PC-3 (cell line): ENCODE measurements at regions not wholly inside any gene's neighbourhood (a gene's known extent, or its start where the extent isn't known, plus 50 kb on each side); places are given as distances from the start of the nearest gene placed in this dataset.

ENCODE experiments used
- ATAC-seq: fragments of 200-7000 bp; cut with Tn5 transposase; 2 replicates; pipeline ENCODE4 v1.9.1; 2020; ENCODE audit warnings: mild to moderate bottlenecking, moderate library complexity
- BruUV-seq: library from RNA; stranded (reverse); fragments of 400-500 nt; replicated peaks from 2 replicates; lab custom pipeline; 2021; lab: Mats Ljungman, UMichigan
- CTCF ChIA-PET: fragments of 300-600 bp; sonication (Branson Sonifier 250); formaldehyde crosslinking; loops from one replicate; lab custom pipeline; 2022; ENCODE audit warnings: antibody characterized with exemption; lab: Charles Lee
- POLR2A ChIA-PET: fragments of 300-600 bp; sonication (Branson Sonifier 250); formaldehyde crosslinking; loops from one replicate; lab custom pipeline; 2022; ENCODE audit warnings: antibody characterized with exemption; ENCODE audit not compliant: unreplicated experiment; lab: Charles Lee
- DNase-seq: peaks from one replicate; pipeline ENCODE4 v3.0.0-alpha.2; 2015
- H2AFZ ChIP-seq: fragments of 300-600 bp; sonication (generic); 2 replicates; pipeline ENCODE4 v1.6.0; 2016; ENCODE audit warnings: antibody characterized with exemption, low read length
- H3F3A ChIP-seq: fragments of 300-600 bp; sonication (generic); one replicate; pipeline ENCODE4 v1.6.0; 2017; ENCODE audit warnings: antibody characterized with exemption, low read length, control low read depth, mild to moderate bottlenecking; ENCODE audit not compliant: unreplicated experiment
- H3K27ac ChIP-seq: fragments of 300-600 bp; sonication (generic); 2 replicates; pipeline ENCODE4 v1.5.1; 2016; ENCODE audit warnings: mild to moderate bottlenecking, low read length
- H3K27me3 ChIP-seq: fragments of 300-600 bp; sonication (generic); 2 replicates; pipeline ENCODE4 v1.6.1; 2016; ENCODE audit warnings: low read length, mixed read lengths
- H3K36me3 ChIP-seq: fragments of 300-600 bp; sonication (generic); 2 replicates; pipeline ENCODE4 v1.6.1; 2016; ENCODE audit warnings: low read depth, mixed run types, low read length, mixed read lengths
- H3K4me1 ChIP-seq: fragments of 300-600 bp; sonication (generic); 2 replicates; pipeline ENCODE4 v1.5.1; 2016; ENCODE audit warnings: low read length; ENCODE audit not compliant: insufficient read depth
- H3K4me2 ChIP-seq: fragments of 300-600 bp; sonication (generic); 2 replicates; pipeline ENCODE4 v1.6.0; 2016; ENCODE audit warnings: low read length
- H3K4me3 ChIP-seq: fragments of 300-600 bp; sonication (generic); 2 replicates; pipeline ENCODE4 v1.5.1; 2016; ENCODE audit warnings: mild to moderate bottlenecking, low read length, mixed read lengths
- H3K79me2 ChIP-seq: fragments of 300-600 bp; sonication (generic); 2 replicates; pipeline ENCODE4 v1.6.1; 2017; ENCODE audit warnings: low read length, mixed read lengths
- H3K9ac ChIP-seq: fragments of 300-600 bp; sonication (generic); 2 replicates; pipeline ENCODE4 v1.6.0; 2016; ENCODE audit warnings: mild to moderate bottlenecking, low read length
- H3K9me2 ChIP-seq: fragments of 300-600 bp; sonication (generic); replicated peaks from 2 replicates; pipeline ENCODE4 v1.6.1; 2016; ENCODE audit warnings: mixed run types, low read length, mixed read lengths
- H3K9me3 ChIP-seq: fragments of 300-600 bp; sonication (generic); 2 replicates; pipeline ENCODE4 v1.6.1; 2016; ENCODE audit warnings: low read length, mixed read lengths
- H4K20me1 ChIP-seq: fragments of 300-600 bp; sonication (generic); 2 replicates; pipeline ENCODE4 v1.6.1; 2016; ENCODE audit warnings: low read length, mixed read lengths
- CTCF ChIP-seq: fragments of 300-600 bp; sonication (generic); conservative IDR thresholded peaks from 2 replicates; pipeline ENCODE4 v1.5.1; 2017; ENCODE audit warnings: antibody characterized with exemption, low read depth, mild to moderate bottlenecking, low read length
- EZH2 ChIP-seq: fragments of 300-600 bp; sonication (generic); IDR thresholded peaks from one replicate; pipeline ENCODE4 v1.6.1; 2017; ENCODE audit warnings: antibody characterized with exemption, mild to moderate bottlenecking, low read length; ENCODE audit not compliant: unreplicated experiment
- EZH2phosphoT487 ChIP-seq: fragments of 300-600 bp; sonication (generic); IDR thresholded peaks from 2 replicates; pipeline ENCODE4 v1.6.1; 2018; ENCODE audit warnings: mild to moderate bottlenecking, antibody characterized with exemption, low read length, borderline replicate concordance
- intact Hi-C: fragments of 100-400 bp; cut with micrococcal nuclease; formaldehyde crosslinking; loops from 2 replicates; pipeline ENCODE4 v1.9.0; 2023

- no peaks in the 10 kb centered on the region for H3F3A ChIP-seq
- TF ChIP-seq EZH2 (no peak), EZH2phosphoT487 (no peak), CTCF (no peak)
- H2AFZ ChIP-seq, result no peak overlapping the region
- no peaks in the 10 kb centered on the region for H3K36me3 ChIP-seq
- intact Hi-C loops, result no loop called here
- no peak overlapping the region for H3K27ac ChIP-seq
- ChIA-PET CTCF (no interaction called here), POLR2A (no interaction called here)
- H3K9me2 ChIP-seq, result no peaks in the 10 kb centered on the region
- no peak overlapping the region for H3K4me3 ChIP-seq
- BruUV-seq, result no TSS peak
- H3K4me1 ChIP-seq, result no peaks in the 10 kb centered on the region
- H3K4me2 ChIP-seq, result no peak overlapping the region
- no peak overlapping the region for H3K9ac ChIP-seq
- ATAC-seq (no peak), DNase-seq (no peak)
- H3K79me2 ChIP-seq, result no peaks in the 10 kb centered on the region
- no peaks in the 10 kb centered on the region for H4K20me1 ChIP-seq
- H3K9me3 ChIP-seq, result no peaks in the 10 kb centered on the region
- no peaks in the 10 kb centered on the region for H3K27me3 ChIP-seq
Measured at GRCh38 chr4:38585871-38586270, 78.1 kb upstream of the KLF3 start.

DNA sequence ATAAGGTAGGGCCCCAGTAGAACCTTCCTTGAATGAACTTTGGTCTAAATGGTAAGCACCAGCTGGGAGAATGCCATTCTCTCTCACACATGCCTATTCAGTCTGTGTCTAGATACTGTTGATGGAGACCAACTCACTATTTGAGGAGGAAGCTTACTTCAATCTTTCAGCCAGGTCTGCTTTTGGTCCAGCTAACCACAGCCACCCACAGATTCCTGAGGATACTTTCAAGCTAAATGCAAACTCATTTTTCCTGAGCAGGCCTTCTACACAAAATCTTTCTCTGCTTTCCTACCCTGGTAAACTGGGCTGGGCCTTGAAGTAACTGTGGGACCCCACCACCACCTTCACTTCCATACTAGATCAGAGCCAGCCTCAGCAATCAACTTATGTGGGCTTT is 76.9 kb upstream of the KLF3 start:
- Histone ChIP-seq H3K27me3 (no peaks in the 10 kb centered on the region), H2AFZ (no peak overlapping the region), H3K4me1 (no peaks in the 10 kb centered on the region), H3K79me2 (no peaks in the 10 kb centered on the region), H3K27ac (no peak overlapping the region), H4K20me1 (no peaks in the 10 kb centered on the region), H3K4me3 (no peak overlapping the region), H3K9me2 (no peaks in the 10 kb centered on the region), H3K36me3 (no peaks in the 10 kb centered on the region), H3K9me3 (no peaks in the 10 kb centered on the region), H3F3A (no peaks in the 10 kb centered on the region), H3K4me2 (no peak overlapping the region), H3K9ac (no peak overlapping the region)
- BruUV-seq, result no TSS peak
- intact Hi-C loops, result no loop called here
- POLR2A ChIA-PET, result no interaction called here
- ATAC-seq (no peak), DNase-seq (no peak)
- TF ChIP-seq EZH2phosphoT487 (no peak), CTCF (no peak), EZH2 (no peak)
- CTCF ChIA-PET, result no interaction called here

DNA sequence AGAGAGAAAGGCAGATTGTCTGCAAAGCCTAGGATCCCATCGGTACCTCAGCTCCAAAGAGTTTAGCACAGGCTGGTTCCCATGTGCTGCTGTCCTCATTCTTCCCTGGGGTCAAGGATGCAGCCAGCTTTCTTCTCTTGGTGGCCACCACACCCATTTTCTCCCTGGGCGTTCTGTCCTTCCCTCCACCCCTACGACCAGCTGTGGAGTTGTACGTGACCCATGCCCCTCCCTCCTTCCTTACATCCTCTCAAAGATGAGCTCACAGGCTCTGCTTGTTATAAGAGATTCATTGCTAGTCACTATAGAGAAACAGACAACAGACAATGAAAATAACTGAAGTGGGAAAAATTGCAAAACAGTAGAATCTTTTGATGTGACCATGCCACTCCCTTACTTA is 74.0 kb upstream of the KLF3 start:
- no peaks in the 10 kb centered on the region for H3K9me2 ChIP-seq
- no peak overlapping the region for H3K9ac ChIP-seq
- no peaks in the 10 kb centered on the region for H3K79me2 ChIP-seq
- CTCF ChIA-PET, result no interaction called here
- H2AFZ ChIP-seq, result no peak overlapping the region
- no peaks in the 10 kb centered on the region for H3K4me1 ChIP-seq
- ATAC-seq (no peak), DNase-seq (no peak)
- H3K27me3 ChIP-seq, result no peaks in the 10 kb centered on the region
- BruUV-seq, result no TSS peak
- intact Hi-C loops, result no loop called here
- no peak overlapping the region for H3K4me3 ChIP-seq
- H3K9me3 ChIP-seq, result no peaks in the 10 kb centered on the region
- TF ChIP-seq EZH2phosphoT487 (no peak), EZH2 (no peak), CTCF (no peak)
- no peak overlapping the region for H3K27ac ChIP-seq
- POLR2A ChIA-PET, result no interaction called here
- no peaks in the 10 kb centered on the region for H3F3A ChIP-seq
- H4K20me1 ChIP-seq, result no peaks in the 10 kb centered on the region
- no peak overlapping the region for H3K4me2 ChIP-seq
- H3K36me3 ChIP-seq, result no peaks in the 10 kb centered on the region
